ENCODE measurements at regions not wholly inside any gene's neighbourhood (a gene's known extent, or its start where the extent isn't known, plus 50 kb on each side); places are given as distances from the start of the nearest gene placed in this dataset.

DNA sequence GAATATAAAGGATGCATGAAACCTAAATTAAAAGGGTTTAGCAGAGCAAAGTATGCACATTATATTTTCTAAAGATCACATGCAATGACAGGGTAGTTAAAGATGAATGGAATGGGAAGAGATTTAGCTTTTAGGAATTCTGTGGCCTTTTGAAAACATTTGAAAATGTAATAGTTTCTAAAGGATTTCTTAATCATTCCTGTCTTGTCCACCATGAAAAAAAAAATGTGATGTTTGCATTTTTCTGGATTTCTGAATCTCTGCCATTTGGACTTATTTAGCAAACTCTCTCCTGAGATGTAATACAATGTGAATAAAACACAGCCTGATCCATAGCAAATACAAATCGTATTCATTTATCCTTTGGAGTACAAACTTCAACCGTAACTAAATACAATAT is 126.6 kb upstream of the RAB11FIP2 start:
- DNase-seq = no peak

DNA sequence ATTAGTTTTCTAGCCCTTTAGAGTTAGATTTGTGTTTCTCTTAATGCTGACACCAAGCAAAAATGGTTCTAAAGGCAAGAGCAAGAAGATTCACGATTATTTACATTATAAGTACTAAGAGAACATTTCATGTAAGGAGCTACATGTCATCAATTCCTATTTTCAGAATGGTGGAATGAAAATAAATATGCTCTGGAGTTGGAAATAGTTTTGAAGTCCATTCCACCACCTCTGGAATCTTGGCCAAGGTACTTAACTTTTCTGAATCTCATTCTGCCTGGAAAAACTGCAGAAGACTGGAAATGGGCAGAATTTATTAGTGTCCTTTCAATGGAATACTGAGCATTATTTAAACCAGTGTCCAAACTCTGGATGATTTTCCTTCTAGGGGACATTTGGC is 125.1 kb upstream of the RAB11FIP2 start:
- no peak for DNase-seq

DNA sequence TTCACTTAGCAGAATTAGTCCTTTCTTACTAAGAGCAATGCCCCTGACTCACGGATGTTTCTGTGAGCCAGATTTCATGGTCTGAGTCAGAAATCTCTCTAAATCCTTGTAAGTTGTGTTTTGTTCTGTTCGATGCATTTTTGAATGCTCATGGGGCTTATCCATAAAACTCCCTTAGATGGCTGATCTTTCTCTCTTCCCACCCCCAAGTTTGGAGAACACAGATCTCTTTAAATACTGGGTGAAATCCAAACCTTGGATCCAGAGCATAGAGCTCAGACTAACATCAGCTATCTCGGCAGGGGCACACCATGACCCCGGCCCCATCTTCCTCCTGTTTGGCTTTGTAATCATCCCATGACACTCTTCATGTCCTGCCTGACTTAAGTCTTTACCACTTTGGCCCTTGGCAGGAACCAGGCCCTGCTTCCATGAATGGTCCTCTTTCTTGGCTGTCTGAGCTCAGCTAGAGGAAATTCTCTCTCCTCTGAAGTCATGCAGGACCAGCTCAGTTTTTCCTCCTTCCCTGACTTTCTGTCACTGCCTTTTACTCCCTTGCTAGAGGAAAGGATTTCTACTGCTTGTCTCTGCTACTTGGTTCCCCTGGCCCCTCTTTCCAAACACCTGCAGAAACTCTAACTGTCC is 120.4 kb upstream of the RAB11FIP2 start:
- DNase-seq = no peak

DNA sequence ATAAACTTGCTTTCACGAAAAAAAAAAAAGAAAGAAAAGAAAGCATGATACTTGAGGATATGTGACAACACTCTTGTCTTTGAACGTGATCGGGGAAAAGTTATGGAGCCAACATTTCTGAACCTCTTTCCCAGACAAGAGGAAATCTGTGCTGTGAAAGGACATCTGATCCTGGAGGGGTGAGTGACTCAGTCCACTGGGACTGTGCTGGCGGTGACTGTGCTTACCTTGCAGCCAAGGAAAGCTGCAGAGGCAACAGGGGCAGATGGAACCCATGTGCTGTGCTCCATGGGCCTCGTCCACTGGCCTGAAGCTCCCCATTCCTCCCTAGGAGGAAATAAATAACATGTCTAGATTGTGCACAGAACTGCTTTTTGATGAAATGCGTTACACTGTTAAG is 116.5 kb upstream of the RAB11FIP2 start:
- no peak for DNase-seq

DNA sequence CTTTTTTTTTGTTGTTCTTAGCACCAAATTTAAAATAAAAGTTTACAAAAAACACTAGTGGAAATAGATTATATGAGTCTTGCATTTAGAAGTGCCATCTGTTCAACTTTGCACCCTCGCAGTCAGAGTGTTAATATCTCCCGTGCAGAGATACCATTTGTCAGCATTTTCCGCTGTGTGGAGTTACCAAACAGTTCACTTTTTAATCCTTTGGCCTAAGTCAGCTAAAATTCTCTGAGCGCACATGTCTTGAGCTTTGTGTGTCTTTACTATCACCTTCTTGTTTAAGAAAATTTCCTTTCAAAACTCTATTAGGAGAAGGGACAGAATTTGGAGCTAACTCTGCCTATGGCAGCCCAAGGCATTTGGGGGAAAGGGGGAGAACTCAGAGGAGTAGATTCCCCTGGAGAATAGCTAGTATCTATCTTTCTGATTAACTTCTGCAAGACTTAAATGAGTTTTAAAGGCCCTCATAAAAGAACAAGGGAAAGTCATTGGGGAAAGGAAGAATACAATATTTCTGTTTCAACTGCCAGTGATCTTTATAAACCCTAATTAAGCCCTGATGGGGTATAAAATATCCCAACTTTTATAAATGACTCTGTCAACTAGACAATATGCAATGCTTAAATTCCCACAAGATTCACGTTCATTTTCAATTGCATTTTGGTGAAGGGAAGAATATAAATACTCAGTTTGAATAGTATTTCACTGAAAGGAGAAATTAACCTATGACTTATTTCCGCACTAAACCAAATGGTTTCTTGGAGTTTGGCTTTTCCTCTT is 114.9 kb upstream of the RAB11FIP2 start:
- no peak for DNase-seq

GRCh38 chr10:118153287-118153686 is 106.5 kb upstream of the RAB11FIP2 start:
- DNase-seq = no peak

GRCh38 chr10:118151461-118151860 is 104.7 kb upstream of the RAB11FIP2 start:
- DNase-seq = no peak

DNA sequence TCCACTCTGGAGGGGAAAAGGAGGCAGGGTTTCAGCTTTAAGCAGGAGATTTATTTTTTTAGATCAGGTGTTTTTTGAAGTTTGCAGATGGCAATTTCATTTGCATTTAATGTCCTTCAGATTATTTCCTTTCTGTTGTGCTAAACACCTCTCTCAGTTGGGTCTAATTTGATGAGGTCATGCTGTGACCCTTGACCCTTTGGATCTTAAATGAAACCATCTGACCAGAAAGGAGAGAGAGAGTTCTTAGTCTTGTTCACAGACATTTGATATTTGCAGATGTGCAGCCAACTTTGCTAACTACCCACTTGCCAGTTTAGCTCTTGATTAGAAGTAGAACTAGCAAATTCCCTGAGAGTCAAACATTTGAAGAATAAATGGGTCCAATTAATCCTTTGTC is 101.5 kb upstream of the RAB11FIP2 start:
- no peak for DNase-seq

DNA sequence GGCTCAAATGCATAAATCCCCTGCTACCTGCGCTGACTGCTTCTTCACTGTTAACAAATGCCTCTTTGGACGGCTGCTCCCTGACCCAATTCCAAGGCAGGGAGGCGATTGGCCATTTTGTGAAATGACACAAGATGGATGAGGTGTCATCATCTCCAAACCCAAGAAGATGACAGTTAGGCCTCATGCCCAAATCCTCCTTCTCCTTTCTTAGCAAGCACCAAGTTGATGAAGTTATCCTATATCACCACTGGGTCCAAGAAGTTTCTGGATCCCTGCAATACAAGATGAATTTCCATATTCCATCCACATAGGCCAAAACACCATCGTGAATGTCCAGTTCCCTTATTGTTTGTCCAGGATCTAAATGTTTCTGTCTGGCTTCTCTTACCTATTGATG is 98.5 kb upstream of the RAB11FIP2 start:
- no peak for DNase-seq

- DNase-seq = no peak
Observed at GRCh38 chr10:118141471-118141870, 94.7 kb upstream of the RAB11FIP2 start.

GRCh38 chr10:118139321-118139720 is 92.6 kb upstream of the RAB11FIP2 start:
- DNase-seq = no peak

DNA sequence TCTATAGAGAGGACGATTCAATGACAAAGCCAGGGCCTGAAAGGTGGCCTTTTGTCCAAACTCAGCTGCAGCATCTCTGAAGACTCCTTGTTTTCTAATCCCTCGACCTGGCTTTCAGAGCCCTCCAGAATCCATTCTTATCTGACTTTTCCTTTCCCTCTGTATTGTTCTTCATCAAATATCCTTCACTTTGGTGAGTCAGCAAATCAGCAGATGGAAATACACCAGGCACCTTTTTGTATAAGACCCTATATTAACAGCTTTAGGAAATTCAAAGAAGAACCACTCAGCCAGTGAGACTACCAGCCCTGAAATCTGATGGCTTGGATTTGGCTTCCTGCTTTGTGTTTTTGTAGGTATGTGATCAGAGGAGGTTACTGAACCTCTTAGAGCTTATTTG is 81.9 kb upstream of the RAB11FIP2 start:
- no peak for DNase-seq

- no peak for DNase-seq
Observed at GRCh38 chr10:118118716-118119115, 72.0 kb upstream of the RAB11FIP2 start.

DNA sequence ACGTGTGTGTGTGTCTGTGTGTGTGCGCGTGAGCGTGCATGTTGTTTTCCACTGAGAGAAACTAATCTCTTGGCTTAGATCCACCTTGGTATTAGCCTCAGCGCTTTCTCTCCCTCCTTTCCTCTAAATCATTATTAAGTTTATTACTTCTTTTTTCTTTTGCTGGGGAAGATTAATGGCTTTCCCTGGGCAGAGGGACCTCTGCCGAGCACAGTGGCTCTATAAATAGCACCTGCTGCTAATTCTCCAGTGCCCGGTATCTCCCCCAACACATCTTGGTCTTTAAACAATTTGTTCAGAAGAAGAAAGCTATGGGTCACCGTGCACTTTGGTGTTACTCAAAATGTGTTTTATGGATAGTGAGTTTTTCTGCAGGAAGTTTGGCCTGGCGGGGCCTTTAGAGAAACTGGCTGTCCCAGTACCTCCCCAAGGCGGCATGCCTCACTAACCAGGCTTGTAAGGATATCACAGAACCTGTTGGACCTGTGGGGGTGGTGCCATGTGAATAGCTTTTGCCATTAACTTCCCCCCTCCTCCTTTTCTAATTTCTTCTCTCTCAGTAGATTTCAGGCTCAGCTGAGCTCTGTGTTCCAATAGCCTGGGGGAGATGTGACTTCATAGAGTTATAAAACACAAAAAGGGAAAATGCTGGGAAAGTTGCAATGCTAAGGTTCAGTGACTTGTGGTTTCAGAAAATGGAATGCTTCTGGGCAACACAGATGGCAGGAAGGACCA is 70.1 kb upstream of the RAB11FIP2 start:
- DNase-seq = no peak

- no peak for DNase-seq
Observed at GRCh38 chr10:118116362-118116714, 69.6 kb upstream of the RAB11FIP2 start.

DNA sequence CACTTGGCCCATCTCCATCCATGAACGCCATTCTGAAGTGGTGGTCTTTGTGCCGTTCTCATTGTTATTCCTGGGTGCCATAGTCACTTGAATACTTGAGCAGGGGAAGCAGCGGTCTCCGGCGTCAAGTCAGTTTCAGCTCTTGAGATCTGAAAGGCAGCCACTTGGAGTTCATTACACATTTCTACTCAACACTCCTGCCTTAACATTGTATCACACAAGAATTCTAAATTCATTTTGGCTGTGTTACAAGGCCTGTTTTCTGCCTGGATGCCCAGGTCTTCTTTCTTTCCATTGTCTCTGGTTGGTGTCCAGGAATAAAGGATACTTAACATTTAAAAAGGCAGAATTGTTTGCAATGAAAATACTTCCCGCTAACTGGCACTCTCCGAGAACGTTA is 69.0 kb upstream of the RAB11FIP2 start:
- DNase-seq = no peak

- DNase-seq = no peak
Observed at GRCh38 chr10:118114992-118115391, 68.3 kb upstream of the RAB11FIP2 start.

- no peak for DNase-seq
Observed at GRCh38 chr10:118112543-118113125, 65.9 kb upstream of the RAB11FIP2 start.

- no peak for DNase-seq
Observed at GRCh38 chr10:118110750-118111149, 64.0 kb upstream of the RAB11FIP2 start.

DNA sequence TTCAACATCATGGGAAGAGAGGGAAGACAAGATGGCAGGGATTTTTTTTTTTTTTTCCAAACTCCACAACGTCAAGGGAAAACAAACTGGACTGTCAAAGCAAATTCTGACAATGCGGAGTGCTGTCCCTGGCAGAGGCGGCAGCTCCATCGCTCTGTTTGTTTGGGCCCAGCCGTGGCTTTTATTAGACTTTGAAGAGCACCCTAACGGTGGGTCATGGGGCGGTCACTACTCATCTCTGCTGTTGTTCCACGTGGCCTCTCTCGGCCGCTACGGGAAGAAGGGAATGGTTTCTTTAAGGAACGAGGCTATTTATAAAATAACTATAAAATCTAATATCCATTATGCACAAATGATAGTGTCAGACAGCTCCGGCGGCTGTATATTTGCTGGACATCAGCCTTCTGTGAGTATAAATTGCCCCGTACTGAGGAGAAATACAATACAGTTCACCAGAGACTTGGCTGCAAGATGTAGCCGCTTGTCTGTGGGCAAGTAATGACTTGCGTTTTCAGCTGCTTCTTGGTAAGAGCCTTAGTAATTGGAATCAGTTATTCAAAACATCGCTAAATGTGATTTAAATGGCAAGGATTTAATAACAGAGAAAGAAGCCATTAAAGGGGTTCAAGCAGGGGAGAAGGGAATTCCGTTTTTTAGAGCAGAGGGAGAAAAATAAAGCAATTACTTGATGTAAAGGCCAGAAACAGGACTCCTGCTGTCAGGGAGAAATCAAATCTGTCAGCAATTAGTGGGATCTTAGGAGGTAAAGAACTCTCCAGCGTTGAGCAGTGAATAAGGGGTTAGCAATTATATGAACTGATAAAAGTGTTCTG is 61.7 kb upstream of the RAB11FIP2 start:
- DNase-seq = no peak

GRCh38 chr10:118107541-118107940 is 60.8 kb upstream of the RAB11FIP2 start:
- DNase-seq = no peak

- no peak for DNase-seq
Observed at GRCh38 chr10:118107040-118107439, 60.3 kb upstream of the RAB11FIP2 start.

GRCh38 chr10:118106426-118106825 is 59.7 kb upstream of the RAB11FIP2 start:
- DNase-seq = no peak

All from stimulated activated CD8-positive, alpha-beta memory T cell treated with anti-CD3 and anti-CD28 coated beads, Interleukin-4, amount 100 ng/mL, for 48 hours (primary cell).